ENCODE measurements at regions not wholly inside any gene's neighbourhood (a gene's known extent, or its start where the extent isn't known, plus 50 kb on each side); places are given as distances from the start of the nearest gene placed in this dataset.

DNA sequence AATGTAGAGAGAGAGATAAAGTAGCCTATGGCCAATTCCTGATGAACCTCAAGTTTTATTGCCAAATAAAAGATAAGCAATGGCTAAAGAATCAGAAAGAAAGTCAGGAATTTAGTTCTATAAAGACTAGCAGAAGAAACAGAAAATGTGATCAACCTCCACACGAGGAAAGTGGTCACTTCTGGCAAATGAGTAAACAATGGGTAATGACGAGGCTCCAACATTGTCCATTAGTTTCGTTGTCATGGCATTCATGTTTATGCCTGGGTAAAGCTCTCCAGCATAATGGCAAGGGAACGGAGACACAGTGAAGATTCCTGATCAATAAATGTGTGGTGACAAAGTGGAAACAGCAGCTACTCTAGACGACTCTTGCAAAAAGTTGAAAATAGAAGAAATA lies 341.8 kb upstream of the CTNND2 start:
- DNase-seq (ENCODE audit: extremely low read depth, low read depth), result no peak
- TF ChIP-seq, protein P1, sequence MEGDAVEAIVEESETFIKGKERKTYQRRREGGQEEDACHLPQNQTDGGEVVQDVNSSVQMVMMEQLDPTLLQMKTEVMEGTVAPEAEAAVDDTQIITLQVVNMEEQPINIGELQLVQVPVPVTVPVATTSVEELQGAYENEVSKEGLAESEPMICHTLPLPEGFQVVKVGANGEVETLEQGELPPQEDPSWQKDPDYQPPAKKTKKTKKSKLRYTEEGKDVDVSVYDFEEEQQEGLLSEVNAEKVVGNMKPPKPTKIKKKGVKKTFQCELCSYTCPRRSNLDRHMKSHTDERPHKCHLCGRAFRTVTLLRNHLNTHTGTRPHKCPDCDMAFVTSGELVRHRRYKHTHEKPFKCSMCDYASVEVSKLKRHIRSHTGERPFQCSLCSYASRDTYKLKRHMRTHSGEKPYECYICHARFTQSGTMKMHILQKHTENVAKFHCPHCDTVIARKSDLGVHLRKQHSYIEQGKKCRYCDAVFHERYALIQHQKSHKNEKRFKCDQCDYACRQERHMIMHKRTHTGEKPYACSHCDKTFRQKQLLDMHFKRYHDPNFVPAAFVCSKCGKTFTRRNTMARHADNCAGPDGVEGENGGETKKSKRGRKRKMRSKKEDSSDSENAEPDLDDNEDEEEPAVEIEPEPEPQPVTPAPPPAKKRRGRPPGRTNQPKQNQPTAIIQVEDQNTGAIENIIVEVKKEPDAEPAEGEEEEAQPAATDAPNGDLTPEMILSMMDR (IDR thresholded peaks at IDR 0.05; ENCODE audit: low read depth, low read length, missing control alignments), result no peak

DNA sequence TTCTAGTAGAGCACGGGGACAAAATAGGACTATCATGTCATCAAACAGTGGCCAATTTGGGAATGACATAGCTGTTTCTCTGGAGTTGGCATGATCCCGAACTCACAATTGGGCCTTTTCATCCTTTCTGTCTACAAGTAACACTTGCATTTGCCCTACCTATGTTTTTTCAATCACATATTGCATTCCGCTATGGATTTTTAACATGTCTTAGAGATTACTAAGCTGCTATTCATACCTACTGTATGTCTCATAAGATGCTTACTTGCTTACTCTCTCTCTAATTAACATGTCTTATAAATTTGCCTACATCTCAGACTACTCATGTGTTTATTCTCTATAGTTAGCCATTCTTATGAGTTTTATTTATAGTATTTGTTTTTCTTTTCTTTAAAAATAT lies 341.2 kb upstream of the CTNND2 start:
- no peak overlapping the region for H3K4me3 ChIP-seq (replicated peaks; ENCODE audit: low read depth, low read length)
- no peak for DNase-seq (ENCODE audit: extremely low read depth, low read depth)
- TF ChIP-seq, protein P1 (IDR thresholded peaks at IDR 0.05; ENCODE audit: low read depth, low read length, missing control alignments), result no peak

More for the DNA sequence above, 341.8 kb upstream of the CTNND2 start:
- no peak overlapping the region for H3K4me3 ChIP-seq (replicated peaks; ENCODE audit: low read depth, low read length)

DNA sequence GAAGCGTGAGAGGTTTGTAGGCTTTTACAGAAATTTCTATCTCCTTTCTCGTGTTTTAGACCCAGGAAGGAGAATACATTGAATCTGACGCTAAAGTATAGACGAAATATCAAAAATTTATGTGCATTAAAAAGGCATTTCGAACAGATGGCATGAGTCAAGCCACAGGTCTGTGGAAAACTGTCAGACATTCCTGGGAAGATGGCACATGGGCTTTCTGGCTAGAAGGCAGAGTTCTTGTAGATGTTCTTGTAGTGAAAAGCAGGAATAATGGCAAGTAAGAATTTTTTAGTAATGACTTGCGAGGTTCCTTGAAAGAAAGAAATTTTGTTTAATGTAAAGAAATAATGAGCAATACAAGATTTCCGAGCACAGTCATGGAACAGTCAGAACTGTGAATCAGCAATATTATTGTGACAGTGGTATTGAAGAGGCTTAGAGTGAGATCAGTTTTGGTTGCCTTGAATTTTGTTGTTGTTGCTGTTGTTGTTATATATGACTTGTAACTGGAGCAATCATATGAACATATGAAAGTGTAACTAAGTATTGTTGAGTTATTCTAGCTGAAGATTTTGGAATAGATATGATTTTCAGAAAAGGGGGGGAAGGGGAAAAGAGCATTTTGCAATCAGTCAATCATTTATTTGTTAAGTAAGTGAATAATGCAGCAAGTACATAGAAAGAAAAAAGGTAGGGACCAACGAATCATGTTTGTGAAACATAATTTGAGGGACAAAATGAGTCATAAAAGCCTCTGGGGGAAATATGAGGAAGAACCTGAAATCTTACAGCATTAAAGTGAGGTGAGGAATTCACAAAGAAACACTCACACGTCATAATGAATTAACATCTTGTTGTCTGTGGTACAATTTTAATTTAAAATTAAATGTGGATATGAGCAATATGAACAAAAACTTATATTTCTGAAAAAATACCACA lies 339.0 kb upstream of the CTNND2 start:
- TF ChIP-seq, protein P1 (IDR thresholded peaks at IDR 0.05; ENCODE audit: low read depth, low read length, missing control alignments), result no peak
- H3K4me3 ChIP-seq (replicated peaks; ENCODE audit: low read depth, low read length), result no peak overlapping the region
- no peak for DNase-seq (ENCODE audit: extremely low read depth, low read depth)

DNA sequence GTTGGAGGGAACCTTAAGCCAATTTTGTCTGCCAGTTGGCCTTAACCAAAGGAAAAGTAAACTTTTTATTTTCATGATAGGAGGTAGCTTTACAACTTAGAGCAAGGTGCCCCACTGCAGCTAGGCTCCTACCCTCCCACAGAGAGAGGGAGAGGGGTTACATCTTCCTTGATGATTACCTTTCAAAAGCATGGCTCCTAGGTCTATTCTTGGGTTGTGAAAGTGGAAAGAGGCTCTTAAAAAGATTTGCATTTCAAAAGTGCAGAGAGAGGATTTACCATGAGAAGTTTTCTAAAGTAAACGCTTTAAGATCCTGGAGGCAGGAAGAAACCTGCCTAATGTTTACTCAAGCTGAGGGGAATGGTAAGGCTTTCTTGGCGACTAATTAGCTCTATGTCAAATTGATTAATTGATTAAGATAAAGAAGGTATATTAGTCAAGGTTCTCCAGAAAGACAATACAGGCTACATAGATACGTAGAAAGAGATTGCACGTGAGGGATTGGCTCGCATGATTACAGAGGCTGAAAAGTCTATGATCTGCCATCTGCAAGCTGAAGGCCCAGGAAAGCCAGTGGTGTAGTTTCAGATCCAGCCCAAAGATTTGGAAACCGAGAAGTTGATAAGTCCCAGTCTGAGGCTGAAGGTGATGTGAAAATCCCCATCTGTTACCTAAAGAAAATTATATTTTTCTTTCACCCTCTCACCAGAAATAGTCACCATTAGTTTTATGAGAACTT lies 333.8 kb upstream of the CTNND2 start:
- TF ChIP-seq, protein P1 (IDR thresholded peaks at IDR 0.05; ENCODE audit: low read depth, low read length, missing control alignments), result no peak
- DNase-seq (ENCODE audit: extremely low read depth, low read depth), result no peak
- H3K4me3 ChIP-seq (replicated peaks; ENCODE audit: low read depth, low read length), result no peak overlapping the region

DNA sequence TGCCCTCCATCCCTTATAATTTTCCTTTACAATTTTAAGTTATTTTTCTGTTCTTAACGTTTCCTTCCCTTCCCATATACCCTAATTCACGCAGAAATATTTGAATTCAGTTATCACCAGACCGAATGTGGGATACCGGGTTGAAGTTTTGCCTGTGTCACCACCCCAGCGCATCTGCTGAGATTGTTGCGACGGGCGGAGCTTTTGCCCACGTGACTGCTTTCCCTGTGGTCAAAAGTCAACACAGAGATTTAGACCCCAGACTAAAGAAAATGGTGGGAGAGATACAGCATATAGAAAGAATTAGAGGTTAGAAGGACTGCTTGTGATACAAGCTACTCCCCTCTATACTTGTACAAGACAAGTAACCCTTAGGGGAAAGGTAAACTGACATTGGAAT lies 326.4 kb upstream of the CTNND2 start:
- TF ChIP-seq, protein P1 (IDR thresholded peaks at IDR 0.05; ENCODE audit: low read depth, low read length, missing control alignments), result no peak
- no peak for DNase-seq (ENCODE audit: extremely low read depth, low read depth)
- H3K4me3 ChIP-seq (replicated peaks; ENCODE audit: low read depth, low read length), result no peak overlapping the region

DNA sequence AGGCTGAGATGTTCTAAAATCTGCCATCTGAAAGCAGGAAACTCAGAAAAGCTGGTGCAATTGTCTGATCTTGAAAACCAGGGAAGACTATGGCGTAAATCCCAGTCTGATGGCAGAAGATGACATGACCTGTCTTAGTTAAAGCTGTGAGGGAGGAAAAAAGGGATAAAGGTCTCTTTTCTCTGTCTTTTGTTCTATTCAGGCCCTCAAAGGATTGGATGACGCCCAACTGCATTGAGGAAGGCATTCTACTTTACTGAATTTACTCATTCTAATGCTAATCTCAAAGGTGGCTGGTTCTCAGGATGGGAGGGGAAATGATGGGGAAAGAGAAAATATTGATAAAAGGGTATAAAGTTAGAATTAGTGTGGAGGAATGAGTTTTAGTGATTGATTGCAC lies 312.8 kb upstream of the CTNND2 start:
- no peak for DNase-seq (ENCODE audit: extremely low read depth, low read depth)
- TF ChIP-seq, protein P1 (IDR thresholded peaks at IDR 0.05; ENCODE audit: low read depth, low read length, missing control alignments), result no peak
- no peak overlapping the region for H3K4me3 ChIP-seq (replicated peaks; ENCODE audit: low read depth, low read length)
